CD14-positive monocyte (primary cell): ENCODE measurements at regions not wholly inside any gene's neighbourhood (a gene's known extent, or its start where the extent isn't known, plus 50 kb on each side); places are given as distances from the start of the nearest gene placed in this dataset.

ENCODE experiments used
- DNase-seq, 3 donors: peaks; one replicate each; pipeline ENCODE4 v3.0.0-alpha.2; 2011 to 2022
- H2AFZ ChIP-seq: 2 replicates; pipeline ENCODE4 v1.6.0; 2012; ENCODE audit warnings: mild to moderate bottlenecking, low read depth, low read length, inconsistent platforms; ENCODE audit not compliant: insufficient read depth, poor library complexity, severe bottlenecking
- H3K27ac ChIP-seq, 2 donors: 1 replicate in 1 of 2; 2 replicates in 1 of 2; pipeline ENCODE4 v1.5.1; 2012 to 2013; ENCODE audit warnings: low read length in 2 of 2, control low read depth in 1 of 2, inconsistent platforms in 1 of 2, low read depth in 1 of 2, mild to moderate bottlenecking in 1 of 2
- H3K27me3 ChIP-seq, 2 donors: one replicate each; pipeline versions ENCODE4 v1.6.0 to v1.6.1; 2011 to 2013; ENCODE audit warnings: low read length in 2 of 2; ENCODE audit not compliant: control insufficient read depth in 2 of 2, insufficient read depth in 2 of 2
- H3K36me3 ChIP-seq, 2 donors: replicated peaks in 1 of 2; 1 replicate in 1 of 2; 2 replicates in 1 of 2; pipeline versions ENCODE4 v1.5.1 to v1.6.1; 2012 to 2013; ENCODE audit warnings: low read length in 2 of 2, control low read depth in 1 of 2, inconsistent platforms in 1 of 2, mild to moderate bottlenecking in 1 of 2; ENCODE audit not compliant: insufficient read depth in 2 of 2, control insufficient read depth in 1 of 2
- H3K4me1 ChIP-seq, 2 donors: 1 replicate in 1 of 2; 2 replicates in 1 of 2; pipeline versions ENCODE4 v1.5.1 to v1.6.1; 2012 to 2013; ENCODE audit warnings: low read length in 2 of 2, control low read depth in 1 of 2, inconsistent platforms in 1 of 2, mild to moderate bottlenecking in 1 of 2, moderate library complexity in 1 of 2; ENCODE audit not compliant: insufficient read depth in 2 of 2, control insufficient read depth in 1 of 2
- H3K4me2 ChIP-seq: replicated peaks from 2 replicates; pipeline ENCODE3; 2012; ENCODE audit warnings: low read length, moderate library complexity, mild to moderate bottlenecking; ENCODE audit not compliant: poor library complexity, severe bottlenecking; ENCODE audit errors: extremely low read depth
- H3K4me3 ChIP-seq, 3 experiments: fragments of 200-600 bp in 1 of 3; sonication (generic) in 1 of 3; replicated peaks in 1 of 3; 1 replicate in 2 of 3; 2 replicates in 1 of 3; pipeline ENCODE4 v1.5.1; 2011 to 2013; ENCODE audit warnings: low read length in 3 of 3, mild to moderate bottlenecking in 3 of 3, control low read depth in 2 of 3, low read depth in 2 of 3, inconsistent platforms in 1 of 3, moderate library complexity in 1 of 3
- H3K79me2 ChIP-seq: 2 replicates; pipeline ENCODE4 v1.6.0; 2012; ENCODE audit warnings: mild to moderate bottlenecking, control low read depth, inconsistent platforms, low read length, moderate library complexity; ENCODE audit not compliant: insufficient read depth
- H3K9ac ChIP-seq: 2 replicates; pipeline ENCODE4 v1.6.0; 2017; ENCODE audit warnings: low read length, mild to moderate bottlenecking; ENCODE audit not compliant: insufficient read depth, poor library complexity, severe bottlenecking
- H3K9me3 ChIP-seq, 2 donors: replicated peaks in 1 of 2; 1 replicate in 1 of 2; 2 replicates in 1 of 2; pipeline versions ENCODE4 v1.5.1 to v1.6.1; 2012 to 2013; ENCODE audit warnings: low read length in 2 of 2, control low read depth in 1 of 2; ENCODE audit not compliant: control insufficient read depth in 1 of 2, insufficient read depth in 1 of 2
- H4K20me1 ChIP-seq: 2 replicates; pipeline ENCODE4 v1.6.0; 2012; ENCODE audit warnings: mild to moderate bottlenecking, low read length, control low read depth, moderate library complexity; ENCODE audit not compliant: insufficient read depth
- H3K27ac Mint-ChIP-seq, 7 donors: one replicate each; pipeline ENCODE4 v1.8.0; 2020; ENCODE audit warnings: mild to moderate bottlenecking in 7 of 7, mixed read lengths in 7 of 7, moderate library complexity in 6 of 7, inconsistent platforms in 2 of 7
- H3K27me3 Mint-ChIP-seq, 3 donors: one replicate each; pipeline ENCODE4 v1.8.0; 2021 to 2022; ENCODE audit warnings: low read depth in 3 of 3, mild to moderate bottlenecking in 3 of 3, mixed read lengths in 3 of 3, moderate library complexity in 3 of 3, inconsistent platforms in 1 of 3
- H3K36me3 Mint-ChIP-seq, 2 donors: one replicate each; pipeline ENCODE4 v1.8.0; 2020; ENCODE audit warnings: mixed read lengths in 2 of 2, inconsistent platforms in 1 of 2, mild to moderate bottlenecking in 1 of 2
- H3K4me1 Mint-ChIP-seq: one replicate; pipeline ENCODE4 v1.8.0; 2020; ENCODE audit warnings: mild to moderate bottlenecking, mixed read lengths
- H3K4me3 Mint-ChIP-seq, 2 donors: one replicate each; pipeline ENCODE4 v1.8.0; 2020; ENCODE audit warnings: mild to moderate bottlenecking in 2 of 2, mixed read lengths in 2 of 2, moderate library complexity in 1 of 2
- H3K9me3 Mint-ChIP-seq, 7 donors: one replicate each; pipeline ENCODE4 v1.8.0; 2020 to 2022; ENCODE audit warnings: mixed read lengths in 7 of 7, mild to moderate bottlenecking in 6 of 7, moderate library complexity in 6 of 7, inconsistent platforms in 2 of 7
- WGBS: methylation state at CpG from one replicate; pipeline ENCODE4 v1.1.5; 2013; ENCODE audit warnings: missing lambda C conversion rate; ENCODE audit not compliant: insufficient coverage; 5-methylcytosine and 5-hydroxymethylcytosine counted together
- intact Hi-C, 2 donors: fragments of 100-400 bp; cut with micrococcal nuclease; formaldehyde crosslinking; loops; one replicate each; pipeline versions ENCODE4 v1.15.0 to v1.15.1; 2023
- TF ChIP-seq, protein P1 (sequence below): fragments of 200-600 bp; IDR thresholded peaks from one replicate; pipeline ENCODE4 v1.8.0; 2022; ENCODE audit warnings: antibody characterized with exemption, mild to moderate bottlenecking

DNA sequence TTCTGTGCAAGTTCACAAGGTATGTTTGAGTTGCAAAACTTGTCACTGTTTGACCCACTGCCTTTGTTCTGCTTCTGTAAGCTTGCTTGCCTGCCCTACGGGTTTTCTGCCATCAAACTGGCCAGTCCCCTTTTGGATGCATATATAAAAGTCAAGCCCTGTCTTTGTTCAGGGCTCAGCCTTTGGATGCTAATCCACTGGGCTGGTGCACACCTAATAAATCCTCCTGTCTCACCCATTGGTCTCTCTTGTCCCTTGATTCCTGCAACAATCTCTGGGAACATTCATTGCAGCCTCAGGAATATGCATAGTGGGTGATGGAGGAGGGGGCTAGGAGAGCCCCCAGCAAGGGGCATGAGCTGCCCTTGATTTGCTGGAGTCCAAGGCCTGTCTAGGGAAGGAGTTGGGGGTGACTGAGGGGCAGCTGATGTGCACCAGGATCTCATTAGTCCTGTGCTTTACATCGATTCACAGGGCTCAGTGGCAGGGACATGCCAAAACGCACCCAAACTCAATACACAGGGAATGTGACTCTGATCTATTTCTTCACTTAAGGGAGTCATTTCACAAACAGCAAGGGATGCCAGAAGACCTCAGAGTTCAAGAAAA, 225.4 kb upstream of the NLRP1 start:
- Histone ChIP-seq H4K20me1 (no peaks in the 10 kb centered on the region), H3K79me2 (no peaks in the 10 kb centered on the region), H3K4me1 (no peaks in the 10 kb centered on the region), H3K27me3 (no peaks in the 10 kb centered on the region), H3K27ac (no peak overlapping the region), H3K4me3 (no peak overlapping the region), H3K9ac (no peak overlapping the region), H2AFZ (no peak overlapping the region), H3K4me2 (no peak overlapping the region), H3K9me3 (peaks cover 34 to 38% of the 10 kb centered on the region in 2 donors), H3K36me3 (no peaks in the 10 kb centered on the region)
- H3K36me3 Mint-ChIP-seq: no peaks in the 10 kb centered on the region
- H3K4me1 Mint-ChIP-seq: no peaks in the 10 kb centered on the region
- H3K27ac Mint-ChIP-seq: no peak overlapping the region
- intact Hi-C loops: no loop called here
- H3K4me3 Mint-ChIP-seq: no peak overlapping the region
- 86% methylated on average over 2 of the region's 3 CpGs for WGBS
- H3K9me3 Mint-ChIP-seq: peaks cover 20 to 44% (median 40%) of the 10 kb centered on the region in 7 donors
- no peak for DNase-seq
- TF ChIP-seq, protein P1, sequence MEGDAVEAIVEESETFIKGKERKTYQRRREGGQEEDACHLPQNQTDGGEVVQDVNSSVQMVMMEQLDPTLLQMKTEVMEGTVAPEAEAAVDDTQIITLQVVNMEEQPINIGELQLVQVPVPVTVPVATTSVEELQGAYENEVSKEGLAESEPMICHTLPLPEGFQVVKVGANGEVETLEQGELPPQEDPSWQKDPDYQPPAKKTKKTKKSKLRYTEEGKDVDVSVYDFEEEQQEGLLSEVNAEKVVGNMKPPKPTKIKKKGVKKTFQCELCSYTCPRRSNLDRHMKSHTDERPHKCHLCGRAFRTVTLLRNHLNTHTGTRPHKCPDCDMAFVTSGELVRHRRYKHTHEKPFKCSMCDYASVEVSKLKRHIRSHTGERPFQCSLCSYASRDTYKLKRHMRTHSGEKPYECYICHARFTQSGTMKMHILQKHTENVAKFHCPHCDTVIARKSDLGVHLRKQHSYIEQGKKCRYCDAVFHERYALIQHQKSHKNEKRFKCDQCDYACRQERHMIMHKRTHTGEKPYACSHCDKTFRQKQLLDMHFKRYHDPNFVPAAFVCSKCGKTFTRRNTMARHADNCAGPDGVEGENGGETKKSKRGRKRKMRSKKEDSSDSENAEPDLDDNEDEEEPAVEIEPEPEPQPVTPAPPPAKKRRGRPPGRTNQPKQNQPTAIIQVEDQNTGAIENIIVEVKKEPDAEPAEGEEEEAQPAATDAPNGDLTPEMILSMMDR: no peak
- H3K27me3 Mint-ChIP-seq: peaks cover 4 to 7% (median 5%) of the 10 kb centered on the region in 3 donors

DNA sequence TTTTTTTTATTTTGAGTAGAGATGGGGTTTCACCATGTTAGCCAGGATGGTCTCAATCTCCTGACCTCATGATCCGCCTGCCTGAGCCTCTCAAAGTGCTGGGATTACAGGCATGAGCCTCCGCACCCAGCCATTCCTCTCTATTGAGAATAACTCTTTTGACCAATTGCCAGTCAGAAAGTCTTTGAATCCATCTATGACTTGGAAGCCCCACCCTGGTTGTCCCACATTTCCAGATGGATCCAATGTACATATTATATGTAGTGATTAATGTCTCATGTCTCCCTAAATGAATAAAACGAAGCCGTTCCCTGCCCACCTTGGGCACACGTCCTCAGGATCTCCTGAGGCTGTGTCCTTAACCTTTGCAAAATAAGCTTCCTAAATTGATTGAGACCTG, 228.3 kb upstream of the NLRP1 start:
- Histone ChIP-seq H2AFZ (no peak overlapping the region), H3K4me2 (no peak overlapping the region), H3K79me2 (no peaks in the 10 kb centered on the region), H3K4me1 (no peaks in the 10 kb centered on the region), H4K20me1 (no peaks in the 10 kb centered on the region), H3K36me3 (no peaks in the 10 kb centered on the region), H3K27ac (no peak overlapping the region), H3K27me3 (peaks cover 0 to 6% of the 10 kb centered on the region in 2 donors), H3K9me3 (peaks cover 34 to 38% of the 10 kb centered on the region in 2 donors), H3K4me3 (no peak overlapping the region), H3K9ac (no peak overlapping the region)
- no peaks in the 10 kb centered on the region for H3K36me3 Mint-ChIP-seq
- TF ChIP-seq, protein P1: no peak
- WGBS: 67% methylated on average over 1 of the region's 5 CpGs
- H3K9me3 Mint-ChIP-seq: peaks cover 20 to 44% (median 37%) of the 10 kb centered on the region in 7 donors
- H3K27me3 Mint-ChIP-seq: peaks cover 3 to 13% (median 11%) of the 10 kb centered on the region in 3 donors
- intact Hi-C loops: no loop called here
- no peak overlapping the region for H3K27ac Mint-ChIP-seq
- H3K4me3 Mint-ChIP-seq: no peak overlapping the region
- no peak for DNase-seq
- no peaks in the 10 kb centered on the region for H3K4me1 Mint-ChIP-seq
